ENCODE measurements at regions not wholly inside any gene's neighbourhood (a gene's known extent, or its start where the extent isn't known, plus 50 kb on each side); places are given as distances from the start of the nearest gene placed in this dataset.
"Not testable (repeated sequence)": the region's sequence is repeated elsewhere in the genome, so short reads cannot be mapped to it uniquely, and the experiment has no call there.

GRCh38 chr9:30310711-30311110 lies 2073.7 kb upstream of the ACO1 start:
- no peak for DNase-seq (ENCODE audit: low spot score)

- DNase-seq (ENCODE audit: low spot score) = no peak
Measured at GRCh38 chr9:30329431-30329830, 2055.0 kb upstream of the ACO1 start.

- no peak for DNase-seq (ENCODE audit: low spot score)
Measured at GRCh38 chr9:30348904-30349303, 2035.5 kb upstream of the ACO1 start.

GRCh38 chr9:30349526-30350513 lies 2034.6 kb upstream of the ACO1 start:
- no peak for DNase-seq (ENCODE audit: low spot score)

- no peak for DNase-seq (ENCODE audit: low spot score)
Measured at GRCh38 chr9:30356221-30356620, 2028.2 kb upstream of the ACO1 start.

- no peak for DNase-seq (ENCODE audit: low spot score)
Measured at GRCh38 chr9:30362373-30362772, 2022.1 kb upstream of the ACO1 start.

GRCh38 chr9:30366140-30366539 lies 2018.3 kb upstream of the ACO1 start:
- DNase-seq (ENCODE audit: low spot score) = not testable (repeated sequence)

GRCh38 chr9:30382271-30382670 lies 2002.2 kb upstream of the ACO1 start:
- DNase-seq (ENCODE audit: low spot score) = no peak

GRCh38 chr9:30410273-30410672 lies 1974.2 kb upstream of the ACO1 start:
- DNase-seq (ENCODE audit: low spot score) = no peak

GRCh38 chr9:30411571-30411970 lies 1972.9 kb upstream of the ACO1 start:
- no peak for DNase-seq (ENCODE audit: low spot score)

GRCh38 chr9:30459156-30459555 lies 1925.3 kb upstream of the ACO1 start:
- DNase-seq (ENCODE audit: low spot score) = no peak

- no peak for DNase-seq (ENCODE audit: low spot score)
Measured at GRCh38 chr9:30476826-30477225, 1907.6 kb upstream of the ACO1 start.

GRCh38 chr9:30478684-30479083 lies 1905.8 kb upstream of the ACO1 start:
- DNase-seq (ENCODE audit: low spot score) = no peak

- no peak for DNase-seq (ENCODE audit: low spot score)
Measured at GRCh38 chr9:30482499-30482898, 1901.9 kb upstream of the ACO1 start.

GRCh38 chr9:30484690-30485089 lies 1899.8 kb upstream of the ACO1 start:
- no peak for DNase-seq (ENCODE audit: low spot score)

GRCh38 chr9:30504502-30504905 lies 1879.9 kb upstream of the ACO1 start:
- DNase-seq (ENCODE audit: low spot score) = peak; percentile 1

GRCh38 chr9:30505311-30505710 lies 1879.1 kb upstream of the ACO1 start:
- DNase-seq (ENCODE audit: low spot score) = no peak

GRCh38 chr9:30506749-30507148 lies 1877.7 kb upstream of the ACO1 start:
- no peak for DNase-seq (ENCODE audit: low spot score)

GRCh38 chr9:30507166-30507565 lies 1877.3 kb upstream of the ACO1 start:
- DNase-seq (ENCODE audit: low spot score) = no peak

GRCh38 chr9:30511666-30512065 lies 1872.8 kb upstream of the ACO1 start:
- no peak for DNase-seq (ENCODE audit: low spot score)

GRCh38 chr9:30519166-30519565 lies 1865.3 kb upstream of the ACO1 start:
- DNase-seq (ENCODE audit: low spot score) = no peak

GRCh38 chr9:30519756-30520155 lies 1864.7 kb upstream of the ACO1 start:
- DNase-seq (ENCODE audit: low spot score) = peak; percentile 17

- no peak for DNase-seq (ENCODE audit: low spot score)
Measured at GRCh38 chr9:30522061-30522460, 1862.4 kb upstream of the ACO1 start.

- DNase-seq (ENCODE audit: low spot score) = no peak
Measured at GRCh38 chr9:30522486-30522885, 1862.0 kb upstream of the ACO1 start.
